ENCODE measurements at regions not wholly inside any gene's neighbourhood (a gene's known extent, or its start where the extent isn't known, plus 50 kb on each side); places are given as distances from the start of the nearest gene placed in this dataset.

GRCh38 chr4:134132086-134132783, 69.4 kb downstream of the PABPC4L start:
- Mint-ChIP-seq H3K36me3 (ENCODE audit: insufficient read depth, unreplicated experiment) (no peaks in the 10 kb centered on the region), H3K9me3 (ENCODE audit: unreplicated experiment) (no peaks in the 10 kb centered on the region), H3K4me1 (ENCODE audit: insufficient read depth, unreplicated experiment) (no peaks in the 10 kb centered on the region), H3K27ac (ENCODE audit: low read depth, unreplicated experiment) (no peak overlapping the region), H3K27me3 (ENCODE audit: insufficient read depth, unreplicated experiment) (peaks cover 27% of the 10 kb centered on the region), H3K4me3 (ENCODE audit: unreplicated experiment) (no peak overlapping the region)
- ChIA-PET POLR2A (no interaction called here), CTCF (interaction anchor here (0.7 kb wide), 1 partner anchor 293 kb away, joined by 7 read pairs; no protein-coding TSS in a partner anchor)
- no peak for DNase-seq (ENCODE audit: unreplicated experiment)
- no peak for TF ChIP-seq CTCF (IDR thresholded peaks at IDR 0.05; ENCODE audit: unreplicated experiment)
- intact Hi-C loops (cut with micrococcal nuclease), result no loop called here
- BruUV-seq (replicated peaks), result no TSS peak

DNA sequence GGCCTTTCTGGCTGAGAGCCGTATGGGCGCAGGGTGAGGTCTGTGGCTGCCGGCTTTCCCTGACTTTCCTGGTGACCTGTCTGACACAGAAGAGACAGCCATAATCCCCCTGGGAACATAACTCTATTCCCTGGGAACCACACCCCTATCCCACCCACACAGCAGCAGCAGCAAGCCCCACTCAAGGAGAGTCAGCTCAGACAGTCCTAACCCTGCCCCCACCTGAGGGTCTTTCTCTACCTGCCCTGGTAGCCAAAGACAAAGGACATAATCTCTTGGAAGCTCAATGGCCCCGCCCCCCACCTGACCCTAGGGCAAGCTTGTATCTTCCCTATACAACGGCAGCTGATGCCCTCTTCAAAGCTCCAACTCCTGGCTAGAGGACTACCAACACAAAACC, 74.6 kb downstream of the PABPC4L start:
- no TSS peak for BruUV-seq (replicated peaks)
- Mint-ChIP-seq H3K27me3 (ENCODE audit: insufficient read depth, unreplicated experiment) (peaks cover 6% of the 10 kb centered on the region), H3K36me3 (ENCODE audit: insufficient read depth, unreplicated experiment) (no peaks in the 10 kb centered on the region), H3K4me1 (ENCODE audit: insufficient read depth, unreplicated experiment) (no peaks in the 10 kb centered on the region), H3K4me3 (ENCODE audit: unreplicated experiment) (no peak overlapping the region), H3K9me3 (ENCODE audit: unreplicated experiment) (no peaks in the 10 kb centered on the region), H3K27ac (ENCODE audit: low read depth, unreplicated experiment) (no peak overlapping the region)
- POLR2A ChIA-PET, result no interaction called here
- intact Hi-C loops (cut with micrococcal nuclease), result no loop called here
- no peak for TF ChIP-seq CTCF (IDR thresholded peaks at IDR 0.05; ENCODE audit: unreplicated experiment)
- no peak for DNase-seq (ENCODE audit: unreplicated experiment)
- CTCF ChIA-PET, result no interaction called here

GRCh38 chr4:134126000-134126560, 75.5 kb downstream of the PABPC4L start:
- Mint-ChIP-seq H3K27me3 (ENCODE audit: insufficient read depth, unreplicated experiment) (no peaks in the 10 kb centered on the region), H3K4me3 (ENCODE audit: unreplicated experiment) (no peak overlapping the region), H3K4me1 (ENCODE audit: insufficient read depth, unreplicated experiment) (no peaks in the 10 kb centered on the region), H3K36me3 (ENCODE audit: insufficient read depth, unreplicated experiment) (no peaks in the 10 kb centered on the region), H3K9me3 (ENCODE audit: unreplicated experiment) (no peaks in the 10 kb centered on the region), H3K27ac (ENCODE audit: low read depth, unreplicated experiment) (no peak overlapping the region)
- no peak for DNase-seq (ENCODE audit: unreplicated experiment)
- ChIA-PET CTCF (no interaction called here), POLR2A (no interaction called here)
- BruUV-seq (replicated peaks), result no TSS peak
- TF ChIP-seq CTCF (IDR thresholded peaks at IDR 0.05; ENCODE audit: unreplicated experiment), result no peak
- intact Hi-C loops (cut with micrococcal nuclease), result no loop called here

GRCh38 chr4:134122903-134123302, 78.7 kb downstream of the PABPC4L start:
- ChIA-PET CTCF (no interaction called here), POLR2A (no interaction called here)
- H3K4me1 Mint-ChIP-seq (ENCODE audit: insufficient read depth, unreplicated experiment), result no peaks in the 10 kb centered on the region
- H3K36me3 Mint-ChIP-seq (ENCODE audit: insufficient read depth, unreplicated experiment), result no peaks in the 10 kb centered on the region
- no peak overlapping the region for H3K4me3 Mint-ChIP-seq (ENCODE audit: unreplicated experiment)
- BruUV-seq (replicated peaks), result no TSS peak
- no peaks in the 10 kb centered on the region for H3K9me3 Mint-ChIP-seq (ENCODE audit: unreplicated experiment)
- no peak overlapping the region for H3K27ac Mint-ChIP-seq (ENCODE audit: low read depth, unreplicated experiment)
- no peak for DNase-seq (ENCODE audit: unreplicated experiment)
- intact Hi-C loops (cut with micrococcal nuclease), result no loop called here
- no peak for TF ChIP-seq CTCF (IDR thresholded peaks at IDR 0.05; ENCODE audit: unreplicated experiment)
- H3K27me3 Mint-ChIP-seq (ENCODE audit: insufficient read depth, unreplicated experiment), result no peaks in the 10 kb centered on the region

Data from MCF 10A (cell line).